Neural cell (in vitro differentiated cells): ENCODE measurements at regions not wholly inside any gene's neighbourhood (a gene's known extent, or its start where the extent isn't known, plus 50 kb on each side); places are given as distances from the start of the nearest gene placed in this dataset.

Experiments
- H2AFZ ChIP-seq: fragments of 200-600, 300-800 bp; sonication (generic), shearing (Covaris generic); 2 replicates; pipeline ENCODE4 v1.6.0; 2014; ENCODE audit warnings: low read depth, mild to moderate bottlenecking, antibody characterized with exemption, low read length, moderate library complexity
- H3F3A ChIP-seq: fragments of 200-600 bp; shearing (Covaris generic); 2 replicates; pipeline ENCODE4 v1.6.1; 2016; ENCODE audit warnings: mild to moderate bottlenecking, moderate library complexity, mixed read lengths, antibody characterized with exemption, low read length; ENCODE audit not compliant: insufficient read depth, poor library complexity, severe bottlenecking
- H3K27ac ChIP-seq: fragments of 200-600, 300-800 bp; sonication (generic), shearing (Covaris generic); 2 replicates; pipeline ENCODE4 v1.5.1; 2014; ENCODE audit warnings: mild to moderate bottlenecking, low read length, moderate library complexity
- H3K27me3 ChIP-seq: fragments of 300-800, 200-600 bp; sonication (generic), shearing (Covaris generic); 2 replicates; pipeline ENCODE4 v1.6.0; 2014; ENCODE audit warnings: mild to moderate bottlenecking, low read depth, low read length, moderate library complexity; ENCODE audit not compliant: insufficient read depth
- H3K36me3 ChIP-seq: fragments of 300-800, 200-600 bp; sonication (generic), shearing (Covaris generic); 2 replicates; pipeline ENCODE4 v1.5.1; 2014; ENCODE audit warnings: mild to moderate bottlenecking, antibody characterized with exemption, low read length, moderate library complexity; ENCODE audit not compliant: insufficient read depth
- H3K4me2 ChIP-seq: fragments of 300-800, 200-600 bp; sonication (generic), shearing (Covaris generic); 2 replicates; pipeline ENCODE4 v1.6.0; 2014; ENCODE audit warnings: mild to moderate bottlenecking, low read length
- H3K4me3 ChIP-seq: fragments of 300-800, 200-600 bp; sonication (generic), shearing (Covaris generic); 2 replicates; pipeline ENCODE4 v1.5.1; 2014; ENCODE audit warnings: mild to moderate bottlenecking, low read length, moderate library complexity
- H3K79me2 ChIP-seq: fragments of 200-600 bp; shearing (Covaris generic); replicated peaks from 2 replicates; pipeline ENCODE4 v1.6.0; 2014; ENCODE audit warnings: mild to moderate bottlenecking, low read length, moderate library complexity; ENCODE audit not compliant: insufficient read depth
- H3K9ac ChIP-seq: fragments of 300-800, 200-600 bp; sonication (generic), shearing (Covaris generic); 2 replicates; pipeline ENCODE4 v1.6.1; 2016; ENCODE audit warnings: mild to moderate bottlenecking, low read length, mixed read lengths
- H3K9me2 ChIP-seq: fragments of 200-600 bp; shearing (Covaris generic); 2 replicates; pipeline ENCODE4 v1.6.1; 2016; ENCODE audit warnings: mild to moderate bottlenecking, low read length, mixed read lengths; ENCODE audit not compliant: insufficient read depth
- H3K9me3 ChIP-seq: fragments of 200-600, 300-800 bp; sonication (generic), shearing (Covaris generic); 2 replicates; pipeline ENCODE4 v1.6.1; 2016; ENCODE audit warnings: mild to moderate bottlenecking, mixed run types, low read length, moderate library complexity, mixed read lengths
- H4K20me1 ChIP-seq: fragments of 200-600 bp; shearing (Covaris generic); 2 replicates; pipeline ENCODE4 v1.6.1; 2016; ENCODE audit warnings: mild to moderate bottlenecking, mixed run types; ENCODE audit not compliant: insufficient read depth
- EP300 ChIP-seq: fragments of 450-650 bp; conservative IDR thresholded peaks from 2 replicates; pipeline ENCODE4 v1.6.1; 2014; ENCODE audit warnings: antibody characterized with exemption, mild to moderate bottlenecking, moderate library complexity; ENCODE audit not compliant: poor library complexity, severe bottlenecking
- EZH2 ChIP-seq: fragments of 200-600, 300-800 bp; shearing (Covaris generic), sonication (generic); IDR thresholded peaks from 2 replicates; pipeline ENCODE4 v1.6.1; 2014; ENCODE audit warnings: antibody characterized with exemption, low read length, borderline replicate concordance, mild to moderate bottlenecking; ENCODE audit not compliant: insufficient read depth, poor library complexity, severe bottlenecking
- MXI1 ChIP-seq: fragments of 450-650 bp; conservative IDR thresholded peaks from 2 replicates; pipeline ENCODE4 v1.6.1; 2014; ENCODE audit warnings: antibody characterized with exemption, mild to moderate bottlenecking; ENCODE audit not compliant: poor library complexity, severe bottlenecking
- POLR2AphosphoS5 ChIP-seq: IDR thresholded peaks from 2 replicates; pipeline ENCODE4 v1.6.1; 2012
- RAD21 ChIP-seq: fragments of 450-650 bp; conservative IDR thresholded peaks from 2 replicates; pipeline ENCODE4 v1.6.1; 2014; ENCODE audit warnings: antibody characterized with exemption, mild to moderate bottlenecking, moderate library complexity
- SMC3 ChIP-seq: fragments of 450-650 bp; conservative IDR thresholded peaks from 2 replicates; pipeline ENCODE4 v1.6.1; 2014; ENCODE audit warnings: antibody characterized with exemption, mild to moderate bottlenecking, moderate library complexity; ENCODE audit not compliant: poor library complexity
- TAF1 ChIP-seq: IDR thresholded peaks from 2 replicates; pipeline ENCODE4 v1.6.1; 2012; ENCODE audit warnings: low read depth
- TF ChIP-seq, protein P1 (sequence below): IDR thresholded peaks from 2 replicates; pipeline ENCODE4 v1.6.1; 2012; ENCODE audit warnings: borderline replicate concordance
- TF ChIP-seq, protein P2 (sequence below): fragments of 450-650 bp; IDR thresholded peaks from 2 replicates; pipeline ENCODE4 v1.5.1; 2014; ENCODE audit warnings: antibody characterized with exemption, mild to moderate bottlenecking, moderate library complexity; ENCODE audit not compliant: poor library complexity, severe bottlenecking

DNA sequence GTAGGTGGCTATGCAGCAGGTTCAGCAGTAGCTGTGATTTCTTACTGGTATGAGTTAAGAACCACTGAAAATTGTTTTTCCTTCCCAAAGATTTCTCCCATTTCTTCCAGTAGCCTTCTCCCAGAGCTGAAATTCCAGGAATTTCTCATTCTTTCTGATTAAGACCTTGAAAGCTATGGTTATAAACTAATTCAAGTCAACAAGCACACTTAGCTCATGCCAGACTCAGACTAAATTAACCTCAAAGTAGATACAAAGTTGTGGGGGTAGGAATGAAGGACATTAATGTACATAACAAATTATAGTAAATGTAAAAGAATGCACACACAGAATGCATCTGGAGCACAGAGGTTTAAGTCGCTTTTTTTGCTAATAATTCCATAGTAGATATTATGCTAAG, 103.6 kb upstream of the SOX11 start:
- no peaks in the 10 kb centered on the region for H3K79me2 ChIP-seq
- no peak overlapping the region for H3K4me3 ChIP-seq
- H3K9me2 ChIP-seq = no peaks in the 10 kb centered on the region
- no peak overlapping the region for H3K27ac ChIP-seq
- H2AFZ ChIP-seq = no peak overlapping the region
- no peaks in the 10 kb centered on the region for H3K9me3 ChIP-seq
- TF ChIP-seq TAF1 (no peak), EP300 (no peak), SMC3 (no peak)
- H3F3A ChIP-seq = no peaks in the 10 kb centered on the region
- H3K27me3 ChIP-seq = no peaks in the 10 kb centered on the region
- no peak overlapping the region for H3K9ac ChIP-seq
- no peak overlapping the region for H3K4me2 ChIP-seq
- no peaks in the 10 kb centered on the region for H3K36me3 ChIP-seq
- H4K20me1 ChIP-seq = no peaks in the 10 kb centered on the region

DNA sequence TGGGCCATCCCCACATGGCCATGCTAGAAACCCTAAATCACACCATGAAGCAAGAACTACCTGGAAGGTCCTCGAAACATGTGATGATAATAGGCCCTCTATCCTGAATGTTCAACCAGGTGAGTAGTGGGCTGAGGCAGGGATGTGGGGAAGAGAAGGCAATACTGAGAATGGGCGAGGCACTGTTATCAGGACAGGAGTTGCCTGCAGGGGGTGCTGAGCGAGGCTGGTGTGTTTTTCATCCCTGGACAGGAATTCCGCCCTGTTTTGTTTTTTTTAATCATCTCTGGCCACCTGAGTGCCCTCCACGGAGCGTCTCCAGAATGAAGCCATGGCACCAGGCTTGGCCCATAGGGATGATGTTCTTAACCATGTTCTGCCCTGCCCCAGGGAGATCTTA, 103.0 kb upstream of the SOX11 start:
- H3K4me3 ChIP-seq = no peak overlapping the region
- no peaks in the 10 kb centered on the region for H3K36me3 ChIP-seq
- no peaks in the 10 kb centered on the region for H3F3A ChIP-seq
- no peak overlapping the region for H3K9ac ChIP-seq
- no peaks in the 10 kb centered on the region for H3K27me3 ChIP-seq
- no peaks in the 10 kb centered on the region for H3K9me2 ChIP-seq
- no peak overlapping the region for H2AFZ ChIP-seq
- no peaks in the 10 kb centered on the region for H4K20me1 ChIP-seq
- H3K9me3 ChIP-seq = no peaks in the 10 kb centered on the region
- H3K79me2 ChIP-seq = no peaks in the 10 kb centered on the region
- TF ChIP-seq RAD21 (no peak), TAF1 (no peak), SMC3 (no peak), MXI1 (no peak)
- TF ChIP-seq, protein P1, sequence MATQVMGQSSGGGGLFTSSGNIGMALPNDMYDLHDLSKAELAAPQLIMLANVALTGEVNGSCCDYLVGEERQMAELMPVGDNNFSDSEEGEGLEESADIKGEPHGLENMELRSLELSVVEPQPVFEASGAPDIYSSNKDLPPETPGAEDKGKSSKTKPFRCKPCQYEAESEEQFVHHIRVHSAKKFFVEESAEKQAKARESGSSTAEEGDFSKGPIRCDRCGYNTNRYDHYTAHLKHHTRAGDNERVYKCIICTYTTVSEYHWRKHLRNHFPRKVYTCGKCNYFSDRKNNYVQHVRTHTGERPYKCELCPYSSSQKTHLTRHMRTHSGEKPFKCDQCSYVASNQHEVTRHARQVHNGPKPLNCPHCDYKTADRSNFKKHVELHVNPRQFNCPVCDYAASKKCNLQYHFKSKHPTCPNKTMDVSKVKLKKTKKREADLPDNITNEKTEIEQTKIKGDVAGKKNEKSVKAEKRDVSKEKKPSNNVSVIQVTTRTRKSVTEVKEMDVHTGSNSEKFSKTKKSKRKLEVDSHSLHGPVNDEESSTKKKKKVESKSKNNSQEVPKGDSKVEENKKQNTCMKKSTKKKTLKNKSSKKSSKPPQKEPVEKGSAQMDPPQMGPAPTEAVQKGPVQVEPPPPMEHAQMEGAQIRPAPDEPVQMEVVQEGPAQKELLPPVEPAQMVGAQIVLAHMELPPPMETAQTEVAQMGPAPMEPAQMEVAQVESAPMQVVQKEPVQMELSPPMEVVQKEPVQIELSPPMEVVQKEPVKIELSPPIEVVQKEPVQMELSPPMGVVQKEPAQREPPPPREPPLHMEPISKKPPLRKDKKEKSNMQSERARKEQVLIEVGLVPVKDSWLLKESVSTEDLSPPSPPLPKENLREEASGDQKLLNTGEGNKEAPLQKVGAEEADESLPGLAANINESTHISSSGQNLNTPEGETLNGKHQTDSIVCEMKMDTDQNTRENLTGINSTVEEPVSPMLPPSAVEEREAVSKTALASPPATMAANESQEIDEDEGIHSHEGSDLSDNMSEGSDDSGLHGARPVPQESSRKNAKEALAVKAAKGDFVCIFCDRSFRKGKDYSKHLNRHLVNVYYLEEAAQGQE = no peak
- TF ChIP-seq, protein P2, sequence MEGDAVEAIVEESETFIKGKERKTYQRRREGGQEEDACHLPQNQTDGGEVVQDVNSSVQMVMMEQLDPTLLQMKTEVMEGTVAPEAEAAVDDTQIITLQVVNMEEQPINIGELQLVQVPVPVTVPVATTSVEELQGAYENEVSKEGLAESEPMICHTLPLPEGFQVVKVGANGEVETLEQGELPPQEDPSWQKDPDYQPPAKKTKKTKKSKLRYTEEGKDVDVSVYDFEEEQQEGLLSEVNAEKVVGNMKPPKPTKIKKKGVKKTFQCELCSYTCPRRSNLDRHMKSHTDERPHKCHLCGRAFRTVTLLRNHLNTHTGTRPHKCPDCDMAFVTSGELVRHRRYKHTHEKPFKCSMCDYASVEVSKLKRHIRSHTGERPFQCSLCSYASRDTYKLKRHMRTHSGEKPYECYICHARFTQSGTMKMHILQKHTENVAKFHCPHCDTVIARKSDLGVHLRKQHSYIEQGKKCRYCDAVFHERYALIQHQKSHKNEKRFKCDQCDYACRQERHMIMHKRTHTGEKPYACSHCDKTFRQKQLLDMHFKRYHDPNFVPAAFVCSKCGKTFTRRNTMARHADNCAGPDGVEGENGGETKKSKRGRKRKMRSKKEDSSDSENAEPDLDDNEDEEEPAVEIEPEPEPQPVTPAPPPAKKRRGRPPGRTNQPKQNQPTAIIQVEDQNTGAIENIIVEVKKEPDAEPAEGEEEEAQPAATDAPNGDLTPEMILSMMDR = no peak
- H3K27ac ChIP-seq = no peak overlapping the region
- no peak overlapping the region for H3K4me2 ChIP-seq

DNA sequence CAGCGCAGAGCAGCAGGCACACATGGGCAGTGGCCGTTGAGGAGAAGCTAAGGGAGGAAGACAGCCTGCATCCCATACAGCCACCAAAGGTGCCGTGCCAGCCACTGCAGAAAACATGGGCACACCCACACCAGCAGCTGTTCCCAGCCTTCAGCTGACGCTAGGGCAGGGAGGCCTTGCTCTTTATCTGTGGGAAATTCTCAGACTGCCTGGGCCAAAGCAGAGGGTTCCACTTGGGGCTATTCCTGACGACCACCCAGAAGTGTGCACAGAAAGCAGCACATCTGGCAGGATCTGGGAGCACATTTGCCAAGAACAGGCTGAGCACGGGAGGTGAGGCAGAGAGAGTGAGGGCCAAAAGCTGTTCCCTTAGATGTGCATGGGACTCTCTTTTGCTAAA, 101.3 kb upstream of the SOX11 start:
- Histone ChIP-seq H2AFZ (no peak overlapping the region), H3K9ac (no peak overlapping the region), H3K36me3 (no peaks in the 10 kb centered on the region), H3K4me2 (no peak overlapping the region), H3F3A (no peaks in the 10 kb centered on the region), H4K20me1 (no peaks in the 10 kb centered on the region), H3K9me3 (no peaks in the 10 kb centered on the region), H3K4me3 (no peak overlapping the region), H3K79me2 (no peaks in the 10 kb centered on the region), H3K27me3 (no peaks in the 10 kb centered on the region), H3K9me2 (no peaks in the 10 kb centered on the region), H3K27ac (no peak overlapping the region)
- no peak for TF ChIP-seq EP300
- TF ChIP-seq, protein P1 = no peak
- no peak for TF ChIP-seq POLR2AphosphoS5
- TF ChIP-seq RAD21 = no peak
- no peak for TF ChIP-seq MXI1
- TF ChIP-seq TAF1 = no peak
- no peak for TF ChIP-seq EZH2
- TF ChIP-seq SMC3 = no peak
- TF ChIP-seq, protein P2 = no peak
